Endometrial microvascular endothelial cells (primary cell): ENCODE measurements at regions not wholly inside any gene's neighbourhood (a gene's known extent, or its start where the extent isn't known, plus 50 kb on each side); places are given as distances from the start of the nearest gene placed in this dataset.
"Not testable (repeated sequence)": the region's sequence is repeated elsewhere in the genome, so short reads cannot be mapped to it uniquely, and the experiment has no call there.

Experiments
- in situ Hi-C: cut with HindIII; loops from 2 replicates; pipeline ENCODE4 v1.10.0; 2017; ENCODE audit warnings: low sequenced_read_pairs, low pct_unique_long_range_greater_than_20kb; ENCODE audit errors: inconsistent ontology term

- in situ Hi-C loops, result no loop called here
Observed at GRCh38 chr2:236365258-236366048, 101.2 kb upstream of the ASB18 start.

DNA sequence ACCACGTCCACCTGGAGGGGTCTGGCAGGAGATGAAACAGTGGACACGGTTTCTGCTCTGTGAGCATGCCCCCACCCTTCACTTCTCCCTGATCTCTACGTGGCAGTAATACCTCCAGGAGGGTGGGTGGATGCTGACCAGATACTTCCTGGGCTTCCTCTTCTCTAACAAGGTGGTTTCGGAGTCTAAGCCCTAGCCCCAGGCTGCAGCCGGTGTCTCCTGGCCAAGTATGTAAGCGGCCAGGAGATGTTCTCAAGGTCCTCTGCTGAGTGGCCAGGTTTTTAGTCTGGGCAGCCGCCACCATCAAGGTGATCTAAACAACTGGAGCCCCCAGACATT, 101.8 kb upstream of the ASB18 start:
- in situ Hi-C loops, result no loop called here

DNA sequence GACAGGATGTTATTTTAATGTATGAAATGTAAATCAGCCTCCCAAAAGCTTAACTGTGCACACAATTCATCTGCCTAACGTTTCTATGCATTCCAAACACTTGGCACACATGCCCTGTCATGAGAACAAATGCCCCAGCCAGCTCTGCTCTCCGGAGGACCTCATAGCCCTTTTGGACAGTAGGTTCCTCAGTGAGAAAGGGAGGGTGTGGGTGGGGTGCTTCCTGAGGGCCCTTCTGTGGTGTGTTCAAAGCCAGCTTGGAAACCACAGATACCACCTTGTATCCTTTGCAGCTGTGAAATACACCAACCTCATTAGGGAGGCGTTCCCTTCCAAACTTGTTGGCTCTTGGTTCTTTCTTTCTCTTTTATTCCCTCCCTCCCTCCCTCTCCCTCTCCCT, 102.2 kb upstream of the ASB18 start:
- in situ Hi-C loops, result no loop called here

DNA sequence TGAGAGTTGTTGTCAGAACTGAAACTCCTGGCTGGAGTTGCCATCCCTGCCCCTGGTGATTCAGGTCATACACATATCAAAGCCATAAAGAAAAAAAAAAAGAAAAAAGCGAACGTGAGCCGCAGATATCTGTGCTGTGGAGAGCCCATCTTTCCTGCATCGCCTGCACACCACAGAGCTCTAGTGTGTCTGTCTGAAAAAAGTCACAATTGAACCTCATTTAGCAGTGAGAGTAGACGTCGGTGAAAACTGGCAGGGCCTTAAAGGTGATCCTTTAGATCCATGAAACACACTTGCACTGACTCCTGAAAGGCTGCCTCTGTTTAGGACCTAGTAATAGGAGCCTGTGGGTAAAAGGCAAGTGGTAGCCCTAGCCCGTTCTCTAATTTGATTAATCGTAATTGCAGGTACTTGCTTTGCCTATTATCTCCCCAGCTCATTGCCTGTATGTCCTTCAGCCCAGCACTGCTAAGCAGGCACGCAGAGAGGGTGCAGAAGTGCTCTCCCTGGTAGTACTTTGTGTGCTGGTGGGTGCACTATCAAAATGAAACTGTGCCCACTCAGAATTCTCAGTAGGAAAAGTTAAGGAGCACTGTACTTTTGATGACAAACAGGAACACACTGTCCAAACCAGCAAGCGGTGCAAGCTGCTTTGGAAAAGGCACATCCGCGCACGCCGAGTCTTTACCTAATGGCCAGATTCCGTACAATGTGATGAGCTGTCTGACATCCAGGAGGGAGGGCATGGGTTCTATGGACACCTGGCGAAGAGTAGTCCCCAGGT, 103.5 kb upstream of the ASB18 start:
- in situ Hi-C loops, result no loop called here

DNA sequence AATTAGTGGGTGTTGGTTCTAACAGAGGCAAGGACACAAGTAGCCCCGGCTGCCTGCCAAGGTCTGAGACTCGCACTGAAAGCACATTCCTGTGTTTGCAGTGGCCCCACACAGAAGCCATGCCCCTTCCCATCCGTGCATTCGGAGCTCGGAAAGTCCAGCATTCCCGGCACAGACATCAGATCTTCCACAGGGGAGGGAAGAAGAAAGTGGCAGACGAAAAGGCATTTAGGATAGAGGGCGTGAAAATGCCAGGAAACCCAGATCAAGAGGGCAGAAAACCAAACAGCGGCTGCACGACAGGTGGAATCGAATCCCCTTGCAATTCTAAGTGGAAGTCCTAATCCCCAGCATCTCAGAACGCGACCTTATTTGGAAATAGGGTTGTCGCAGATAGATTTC, 105.5 kb upstream of the ASB18 start:
- in situ Hi-C loops, result no loop called here

DNA sequence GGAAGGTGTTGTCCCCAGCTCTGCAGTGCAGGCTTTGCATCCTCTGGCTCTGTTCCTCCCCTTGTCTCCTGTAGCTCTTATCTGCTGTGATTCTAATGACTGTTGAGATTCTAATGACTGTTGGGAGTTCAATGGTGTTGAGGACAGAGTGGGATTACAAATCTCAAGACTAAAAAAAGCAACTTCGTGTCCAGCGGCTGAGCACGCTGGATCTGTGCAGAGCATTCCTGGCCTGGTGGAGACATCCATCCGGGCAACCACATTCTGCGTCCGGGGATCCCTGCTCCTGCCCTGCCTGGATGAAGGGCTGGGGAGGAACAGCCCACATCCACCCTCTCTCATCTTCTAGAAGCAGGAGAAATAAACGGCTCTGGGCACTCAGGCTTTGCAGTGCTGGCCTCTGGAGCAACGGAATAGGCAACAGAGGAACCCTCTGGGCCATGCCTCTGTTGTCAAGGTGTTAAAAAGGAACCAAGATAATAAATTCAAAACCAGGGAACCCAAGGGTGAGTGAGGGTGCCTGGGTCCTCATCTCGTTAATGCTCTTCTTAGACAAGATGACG, 106.7 kb upstream of the ASB18 start:
- in situ Hi-C loops, result no loop called here

DNA sequence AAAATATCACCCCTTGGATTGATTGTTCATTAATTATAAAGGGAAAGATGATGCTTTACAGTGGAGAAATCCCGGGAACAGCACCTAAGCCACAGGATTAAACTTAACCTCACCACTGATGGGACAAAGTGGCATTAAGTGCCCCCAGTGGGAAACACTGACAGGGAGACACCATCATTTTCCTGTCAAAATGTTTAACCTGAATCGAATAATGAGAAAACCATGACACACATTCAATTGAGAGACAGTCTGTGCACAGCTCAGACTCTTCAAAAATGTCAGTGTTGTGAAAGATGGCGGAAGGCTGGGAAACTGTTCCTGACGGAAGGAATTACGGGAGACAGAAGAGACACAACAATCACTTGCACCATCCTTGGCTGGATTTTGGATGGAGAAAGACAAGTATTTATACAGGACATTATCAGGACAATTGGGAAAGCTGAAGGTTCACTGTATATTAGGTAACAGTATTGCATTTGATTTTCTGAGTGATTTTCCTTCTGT, 111.8 kb upstream of the ASB18 start:
- in situ Hi-C loops, result no loop called here

GRCh38 chr2:236376566-236377244, 112.5 kb upstream of the ASB18 start:
- in situ Hi-C loops, result no loop called here

- in situ Hi-C loops, result no loop called here
Observed at GRCh38 chr2:236380051-236380612, 115.9 kb upstream of the ASB18 start.

DNA sequence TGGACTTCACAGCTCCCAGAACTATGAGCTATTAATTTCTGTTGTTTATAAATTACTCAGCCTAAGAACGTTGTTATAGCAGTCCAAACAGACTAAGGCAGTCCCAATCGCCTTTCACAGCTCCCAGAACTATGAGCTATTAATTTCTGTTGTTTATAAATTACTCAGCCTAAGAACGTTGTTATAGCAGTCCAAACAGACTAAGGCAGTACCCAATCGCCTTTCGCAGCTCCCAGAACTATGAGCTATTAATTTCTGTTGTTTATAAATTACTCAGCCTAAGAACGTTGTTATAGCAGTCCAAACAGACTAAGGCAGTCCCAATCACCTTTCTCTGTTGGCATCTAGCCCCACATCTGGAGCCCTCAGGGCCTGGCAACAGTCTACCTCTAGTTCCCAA, 117.0 kb upstream of the ASB18 start:
- in situ Hi-C loops, result not testable (repeated sequence)

DNA sequence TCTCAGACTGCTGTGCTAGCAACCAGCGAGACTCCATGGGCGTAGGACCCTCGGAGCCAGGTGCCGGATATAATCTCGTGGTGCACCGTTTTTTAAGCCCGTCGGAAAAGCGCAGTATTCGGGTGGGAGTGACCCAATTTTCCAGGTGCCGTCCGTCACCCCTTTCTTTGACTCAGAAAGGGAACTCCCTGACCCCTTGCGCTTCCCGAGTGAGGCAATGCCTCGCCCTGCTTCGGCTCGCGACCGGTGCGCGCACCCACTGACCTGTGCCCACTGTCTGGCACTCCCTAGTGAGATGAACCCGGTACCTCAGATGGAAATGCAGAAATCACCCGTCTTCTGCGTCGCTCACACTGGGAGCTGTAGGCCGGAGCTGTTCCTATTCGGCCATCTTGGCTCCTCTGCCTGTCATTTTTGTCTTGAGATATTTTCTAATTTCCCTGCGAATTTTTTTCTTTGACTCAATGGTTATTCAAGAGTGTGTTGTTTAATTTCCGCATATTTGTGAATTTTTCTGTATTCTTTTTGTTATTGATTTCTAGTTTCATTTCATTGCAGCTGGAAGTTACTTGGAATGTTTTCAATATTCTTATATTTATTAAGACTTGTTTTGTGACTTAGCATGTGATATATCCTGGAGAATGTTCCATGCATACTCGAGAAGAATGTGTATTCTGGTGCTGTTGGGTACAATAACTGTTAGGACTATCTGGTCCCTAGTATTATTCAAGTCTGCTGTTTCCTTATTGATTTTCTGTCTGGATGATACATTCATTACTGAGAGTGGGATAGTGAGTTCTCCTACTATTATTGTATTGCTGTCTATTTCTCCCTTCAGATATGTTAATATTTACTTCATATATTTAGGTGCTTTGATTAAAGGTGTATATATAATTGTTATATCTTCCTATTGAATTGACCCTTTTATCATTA, 125.3 kb upstream of the ASB18 start:
- in situ Hi-C loops, result not testable (repeated sequence)

GRCh38 chr2:236393101-236393500, 128.9 kb upstream of the ASB18 start:
- in situ Hi-C loops, result no loop called here

- in situ Hi-C loops, result no loop called here
Observed at GRCh38 chr2:236393581-236393980, 129.4 kb upstream of the ASB18 start.

- in situ Hi-C loops, result no loop called here
Observed at GRCh38 chr2:236394571-236394970, 130.4 kb upstream of the ASB18 start.

DNA sequence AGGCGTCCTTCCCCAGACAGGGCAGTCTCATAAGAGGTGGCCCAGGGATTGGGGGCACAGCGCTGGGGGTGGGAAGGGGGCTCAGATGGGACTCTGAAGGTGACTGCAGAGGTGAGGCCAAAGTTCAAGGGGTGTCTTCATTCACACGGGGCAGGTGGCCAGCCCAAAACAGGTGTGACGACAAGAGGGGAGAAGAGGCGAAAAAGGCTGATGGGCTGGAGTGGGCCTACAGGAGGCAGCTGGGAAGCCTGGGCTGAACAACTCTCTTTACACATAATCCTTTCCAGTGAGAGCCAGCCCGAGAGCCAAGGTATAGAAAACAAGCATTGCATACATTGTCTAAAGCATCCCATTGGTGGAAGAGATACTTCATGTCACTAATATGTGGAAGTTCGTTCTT, 130.9 kb upstream of the ASB18 start:
- in situ Hi-C loops, result no loop called here

DNA sequence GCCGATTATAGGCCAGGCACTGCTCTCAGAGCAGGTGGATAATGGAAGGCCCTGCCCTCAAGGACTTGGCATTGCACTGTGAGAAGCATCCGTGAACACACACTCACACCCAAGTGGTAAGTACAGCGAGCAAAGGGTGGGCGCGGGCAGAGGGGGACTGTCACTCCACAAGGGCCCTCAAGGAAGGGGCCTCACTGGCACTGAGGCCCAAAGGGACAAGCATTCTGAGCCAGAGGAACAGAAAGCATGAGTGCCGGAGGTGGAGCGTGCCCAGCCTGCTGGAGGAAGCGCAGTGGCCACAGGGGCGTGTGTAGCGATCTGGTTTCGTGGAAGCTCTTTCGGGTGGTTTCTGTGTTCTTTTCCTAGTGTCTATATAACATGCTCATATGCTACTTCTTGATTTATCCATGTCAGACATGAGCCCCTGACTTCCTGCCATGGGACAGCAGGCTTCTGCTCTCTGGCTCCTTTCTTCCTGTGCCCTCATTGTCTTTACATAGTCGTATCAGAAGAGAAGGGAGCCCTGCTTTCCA, 132.7 kb upstream of the ASB18 start:
- in situ Hi-C loops, result no loop called here

DNA sequence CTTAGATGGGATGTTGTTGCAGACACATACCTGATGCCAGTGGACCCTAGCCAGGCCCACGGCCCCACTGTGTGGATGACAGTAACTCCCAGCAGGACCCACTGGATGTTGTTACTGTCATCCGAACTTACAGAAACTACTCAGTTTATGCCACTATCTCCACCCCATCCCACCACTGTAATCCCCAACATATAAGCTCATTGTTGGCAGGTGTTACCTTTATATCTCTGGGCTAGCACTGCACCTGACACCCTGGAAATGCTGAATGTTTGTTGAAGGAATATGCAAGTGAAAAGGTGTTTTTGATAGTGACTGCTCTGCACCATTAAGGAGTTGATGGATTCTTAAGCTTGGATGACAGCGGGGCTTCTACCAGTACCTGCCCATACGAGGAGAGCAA, 133.5 kb upstream of the ASB18 start:
- in situ Hi-C loops, result no loop called here

DNA sequence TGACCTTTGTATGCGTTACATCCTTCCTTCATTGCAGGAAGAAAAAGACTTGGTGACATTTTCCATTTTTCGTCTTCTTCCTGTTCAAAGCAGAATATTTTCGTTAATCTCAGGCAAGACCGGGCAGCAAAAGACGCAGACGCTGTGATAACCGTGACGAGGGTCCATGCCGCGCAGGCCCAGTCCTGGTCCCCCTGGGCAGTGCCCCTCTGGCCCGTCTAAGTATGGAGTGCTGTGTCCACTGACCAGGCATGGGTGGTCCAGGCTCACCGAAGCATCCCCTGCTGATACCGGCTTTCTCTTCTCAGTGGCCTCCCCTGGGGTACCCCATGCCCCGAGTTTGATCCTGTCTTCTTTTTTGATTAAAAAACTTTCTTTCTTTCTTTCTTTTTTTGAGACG, 135.2 kb upstream of the ASB18 start:
- in situ Hi-C loops, result no loop called here
